ENCODE measurements at regions not wholly inside any gene's neighbourhood (a gene's known extent, or its start where the extent isn't known, plus 50 kb on each side); places are given as distances from the start of the nearest gene placed in this dataset.
"Not testable (repeated sequence)": the region's sequence is repeated elsewhere in the genome, so short reads cannot be mapped to it uniquely, and the experiment has no call there.

DNA sequence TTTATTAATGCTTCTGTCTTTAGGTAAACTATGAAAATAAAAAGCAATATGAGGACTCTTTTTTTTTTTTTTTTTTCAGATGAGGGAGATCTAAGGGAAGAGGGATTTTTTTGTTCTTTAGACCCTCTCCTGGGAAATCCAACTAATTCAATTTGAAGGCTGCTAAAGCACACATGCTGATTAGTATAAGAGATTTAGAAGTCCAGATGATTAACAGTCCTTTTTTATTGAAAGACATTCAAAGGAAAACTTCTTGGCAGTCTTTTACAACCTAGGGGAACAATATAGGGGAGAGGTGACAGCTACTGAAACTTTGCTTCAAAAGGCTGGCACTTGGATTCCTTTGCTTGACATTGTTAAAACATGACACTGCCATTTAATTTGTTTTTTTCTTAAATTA, 602.5 kb downstream of the RAPGEF2 start:
- no peak overlapping the region for H3K4me3 ChIP-seq (ENCODE audit: low read depth, low read length)
- no peak for TF ChIP-seq CTCF (IDR thresholded peaks at IDR 0.05; ENCODE audit: low read depth, low read length, missing control alignments)
- no peak for DNase-seq (ENCODE audit: low read depth)

- no peak overlapping the region for H3K4me3 ChIP-seq (ENCODE audit: low read depth, low read length)
- TF ChIP-seq CTCF (IDR thresholded peaks at IDR 0.05; ENCODE audit: low read depth, low read length, missing control alignments), result no peak
- DNase-seq (ENCODE audit: low read depth), result no peak
These were observed 603.8 kb downstream of the RAPGEF2 start for GRCh38 chr4:159706704-159707103.

GRCh38 chr4:159715180-159715579, 612.3 kb downstream of the RAPGEF2 start:
- DNase-seq (ENCODE audit: low read depth), result not testable (repeated sequence)

GRCh38 chr4:159719531-159719930, 616.7 kb downstream of the RAPGEF2 start:
- no peak for TF ChIP-seq CTCF (IDR thresholded peaks at IDR 0.05; ENCODE audit: low read depth, low read length, missing control alignments)
- H3K4me3 ChIP-seq (ENCODE audit: low read depth, low read length), result no peak overlapping the region
- DNase-seq (ENCODE audit: low read depth), result no peak

More at GRCh38 chr4:159715180-159715579, 612.3 kb downstream of the RAPGEF2 start:
- not testable (repeated sequence) for H3K4me3 ChIP-seq (ENCODE audit: low read depth, low read length)

- no peak for DNase-seq (ENCODE audit: low read depth)
- no peak for TF ChIP-seq CTCF (IDR thresholded peaks at IDR 0.05; ENCODE audit: low read depth, low read length, missing control alignments)
These were observed 619.2 kb downstream of the RAPGEF2 start for GRCh38 chr4:159722052-159722451.

GRCh38 chr4:159722918-159723317, 620.0 kb downstream of the RAPGEF2 start:
- no peak for TF ChIP-seq CTCF (IDR thresholded peaks at IDR 0.05; ENCODE audit: low read depth, low read length, missing control alignments)
- no peak overlapping the region for H3K4me3 ChIP-seq (ENCODE audit: low read depth, low read length)
- DNase-seq (ENCODE audit: low read depth), result no peak

More at GRCh38 chr4:159722052-159722451, 619.2 kb downstream of the RAPGEF2 start:
- no peak overlapping the region for H3K4me3 ChIP-seq (ENCODE audit: low read depth, low read length)

- no peak overlapping the region for H3K4me3 ChIP-seq (ENCODE audit: low read depth, low read length)
- no peak for DNase-seq (ENCODE audit: low read depth)
These were observed 620.6 kb downstream of the RAPGEF2 start for GRCh38 chr4:159723341-159724048.

More at GRCh38 chr4:159723341-159724048, 620.6 kb downstream of the RAPGEF2 start:
- TF ChIP-seq CTCF (IDR thresholded peaks at IDR 0.05; ENCODE audit: low read depth, low read length, missing control alignments), result no peak
